Activated naive CD8-positive, alpha-beta T cell treated with anti-CD3 and anti-CD28 coated beads, Interleukin-2, amount 50 U/mL, for 24 hours (primary cell): ENCODE measurements at regions not wholly inside any gene's neighbourhood (a gene's known extent, or its start where the extent isn't known, plus 50 kb on each side); places are given as distances from the start of the nearest gene placed in this dataset.
"Not testable (repeated sequence)": the region's sequence is repeated elsewhere in the genome, so short reads cannot be mapped to it uniquely, and the experiment has no call there.

Experiments used
- ATAC-seq: fragments of 150-1000 bp; cut with Tn5 transposase; one replicate; pipeline ENCODE4 v1.10.0; 2021
- DNase-seq: peaks from one replicate; pipeline ENCODE4 v3.0.0; 2021
- H3K27ac Mint-ChIP-seq: one replicate; pipeline ENCODE4 v1.8.0; 2021; ENCODE audit warnings: mild to moderate bottlenecking, mixed read lengths
- H3K27me3 Mint-ChIP-seq: one replicate; pipeline ENCODE4 v1.8.0; 2021; ENCODE audit warnings: mixed read lengths
- H3K36me3 Mint-ChIP-seq: one replicate; pipeline ENCODE4 v1.8.0; 2021; ENCODE audit warnings: low read depth, mixed read lengths
- H3K4me1 Mint-ChIP-seq: one replicate; pipeline ENCODE4 v1.8.0; 2021; ENCODE audit warnings: mixed read lengths
- H3K4me3 Mint-ChIP-seq: one replicate; pipeline ENCODE4 v1.8.0; 2021; ENCODE audit warnings: mild to moderate bottlenecking, moderate library complexity, mixed read lengths
- H3K9me3 Mint-ChIP-seq: one replicate; pipeline ENCODE4 v1.8.0; 2021; ENCODE audit warnings: mixed read lengths

DNA sequence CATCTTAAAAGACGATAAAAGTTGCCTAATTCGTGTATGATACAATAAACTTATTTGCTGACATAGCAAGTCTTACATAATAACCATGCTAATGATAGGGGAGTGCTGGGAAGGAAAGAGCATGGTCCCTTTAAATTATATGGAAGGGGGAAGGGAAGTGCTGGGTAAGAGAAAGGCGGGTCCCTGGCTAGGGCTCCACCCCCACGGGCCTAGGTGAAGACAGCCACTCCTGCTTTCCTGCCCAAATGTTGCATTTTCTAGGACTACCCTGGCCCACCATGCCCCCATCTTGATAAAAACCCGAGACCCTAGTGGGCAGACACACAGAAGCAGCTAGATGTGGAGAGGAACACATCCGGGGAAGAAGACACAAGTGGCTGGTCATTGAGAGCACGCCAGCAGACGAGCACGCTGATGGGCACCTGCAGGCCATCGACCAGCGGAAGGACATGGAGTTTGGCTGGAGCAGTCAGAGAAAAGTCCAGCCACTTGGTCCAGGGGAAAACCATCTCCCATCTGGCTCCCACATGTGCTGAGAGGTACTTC lies 328.7 kb downstream of the ARL4A start:
- Mint-ChIP-seq H3K27me3 (peaks cover 2% of the 10 kb centered on the region), H3K9me3 (no peaks in the 10 kb centered on the region), H3K36me3 (no peaks in the 10 kb centered on the region), H3K4me1 (no peaks in the 10 kb centered on the region), H3K27ac (no peak overlapping the region), H3K4me3 (no peak overlapping the region)
- no peak for DNase-seq
- ATAC-seq = no peak

DNA sequence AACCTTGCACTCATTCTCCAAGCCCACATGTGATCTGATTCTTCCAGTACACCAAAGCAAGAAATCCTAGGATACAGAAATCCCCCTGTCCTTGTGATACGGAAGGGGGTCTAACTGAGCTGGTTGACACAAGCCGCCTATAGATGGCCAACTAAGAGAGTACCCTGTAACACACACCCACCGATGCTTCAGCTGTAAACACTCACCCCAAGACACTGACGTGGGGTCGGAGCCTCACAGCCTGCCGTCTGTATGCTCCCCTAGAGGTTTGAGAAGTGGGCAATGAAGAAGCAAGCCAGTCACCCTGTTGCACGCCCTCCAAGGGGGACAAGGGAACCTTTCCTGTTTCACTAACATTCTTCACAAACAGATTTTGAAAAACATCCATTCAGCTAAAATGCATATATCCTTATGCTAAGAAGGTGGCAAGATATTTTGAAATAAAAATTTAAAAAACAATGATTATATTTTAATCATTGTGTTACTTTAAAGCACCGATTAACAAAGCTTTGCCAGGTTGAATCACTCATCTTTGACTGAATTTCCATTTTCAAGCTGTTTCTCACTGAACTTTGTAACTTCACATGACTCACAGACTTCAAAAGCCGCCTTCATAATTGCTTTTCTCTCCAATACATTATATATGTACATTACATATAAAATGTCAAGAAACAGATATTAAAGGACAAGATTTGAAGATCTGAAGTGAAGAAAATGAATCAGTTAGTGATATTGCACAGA lies 329.3 kb downstream of the ARL4A start:
- Mint-ChIP-seq H3K27me3 (peaks cover 2% of the 10 kb centered on the region), H3K9me3 (no peaks in the 10 kb centered on the region), H3K27ac (no peak overlapping the region), H3K4me1 (no peaks in the 10 kb centered on the region), H3K4me3 (no peak overlapping the region), H3K36me3 (no peaks in the 10 kb centered on the region)
- no peak for ATAC-seq
- DNase-seq = no peak

DNA sequence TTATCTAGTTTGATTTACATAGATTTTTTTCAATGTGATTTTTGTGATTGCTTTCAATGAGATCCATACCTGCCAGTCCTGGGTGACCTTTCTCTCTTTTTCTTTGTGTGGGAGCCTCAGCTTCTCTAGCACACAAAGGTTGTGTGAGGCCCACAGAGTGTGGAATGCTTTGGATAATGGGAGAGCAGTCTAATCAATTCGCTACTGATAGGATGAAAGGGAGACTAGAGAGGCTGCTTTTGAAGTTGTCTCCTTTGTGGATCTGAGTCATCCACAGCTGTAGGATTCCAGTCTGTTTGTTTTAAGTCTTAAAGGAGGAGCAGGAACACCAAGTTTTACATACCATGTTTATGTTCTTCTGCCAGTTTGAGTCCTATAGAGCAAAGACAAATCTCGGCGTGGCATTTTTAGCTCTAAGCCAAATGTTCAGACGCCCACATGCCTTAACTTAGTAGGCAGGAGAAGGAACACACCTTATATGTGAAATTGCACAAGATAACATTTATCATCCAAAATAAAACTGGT lies 330.0 kb downstream of the ARL4A start:
- Mint-ChIP-seq H3K4me1 (no peaks in the 10 kb centered on the region), H3K4me3 (no peak overlapping the region), H3K27ac (no peak overlapping the region), H3K27me3 (peaks cover 2% of the 10 kb centered on the region), H3K36me3 (no peaks in the 10 kb centered on the region), H3K9me3 (no peaks in the 10 kb centered on the region)
- DNase-seq (no peak), ATAC-seq (no peak)

DNA sequence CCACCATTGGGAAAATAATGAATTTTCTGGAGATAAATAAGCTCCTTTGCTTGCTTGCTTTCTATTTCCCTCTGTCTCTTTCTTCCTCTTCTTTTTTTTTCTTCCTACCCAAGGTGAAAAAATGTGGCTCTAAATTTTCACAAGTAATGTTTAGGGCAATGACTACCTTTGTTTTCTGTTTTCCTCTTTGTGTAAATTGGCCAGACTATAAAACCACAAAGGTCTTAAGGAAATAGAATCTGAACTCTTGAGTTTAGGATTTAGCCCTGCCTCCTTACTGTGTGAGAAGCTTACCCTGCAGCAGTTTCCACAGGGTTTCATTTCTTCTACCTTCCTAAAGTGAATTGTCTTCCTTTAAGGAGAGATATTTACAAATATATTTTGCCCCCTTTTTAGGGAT lies 330.4 kb downstream of the ARL4A start:
- Mint-ChIP-seq H3K4me1 (no peaks in the 10 kb centered on the region), H3K9me3 (no peaks in the 10 kb centered on the region), H3K27me3 (peaks cover 2% of the 10 kb centered on the region), H3K36me3 (no peaks in the 10 kb centered on the region), H3K27ac (no peak overlapping the region), H3K4me3 (no peak overlapping the region)
- ATAC-seq = no peak
- DNase-seq = no peak

DNA sequence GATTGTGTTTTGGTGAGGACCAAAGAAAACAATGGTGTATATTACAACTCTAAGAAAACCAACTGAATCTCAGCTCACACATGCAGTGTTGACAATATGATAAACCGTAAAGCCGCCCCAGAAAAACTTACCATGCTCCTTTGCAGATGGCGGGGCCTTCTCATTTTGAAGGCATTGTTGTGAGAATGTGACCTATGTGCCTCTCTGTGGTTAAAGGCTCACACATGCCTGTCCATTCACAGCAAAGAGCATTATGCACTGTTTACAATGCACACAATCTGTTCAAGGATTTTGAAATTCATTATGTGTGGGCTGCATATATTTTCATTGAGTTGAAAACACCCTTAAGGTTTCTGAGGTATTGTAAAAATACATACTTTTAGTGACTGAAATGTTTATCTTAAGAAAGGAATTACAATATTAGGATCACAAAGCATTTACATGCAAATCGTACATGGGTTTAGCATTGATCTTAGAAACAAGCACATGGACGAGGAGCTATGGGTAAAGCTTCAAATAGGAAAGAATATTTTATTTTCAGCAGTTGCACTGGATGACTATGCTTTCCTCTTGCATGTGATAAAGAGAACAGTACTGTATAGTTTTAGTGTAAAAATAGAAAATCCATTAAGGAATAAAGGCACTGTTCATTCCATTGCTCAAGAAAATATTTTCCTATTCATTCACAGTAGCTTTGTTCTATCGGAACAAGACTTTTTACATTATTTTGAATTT lies 334.3 kb downstream of the ARL4A start:
- DNase-seq = no peak
- H3K27me3 Mint-ChIP-seq = peaks cover 2% of the 10 kb centered on the region
- H3K9me3 Mint-ChIP-seq = no peaks in the 10 kb centered on the region
- no peaks in the 10 kb centered on the region for H3K36me3 Mint-ChIP-seq
- no peak overlapping the region for H3K4me3 Mint-ChIP-seq
- no peak overlapping the region for H3K27ac Mint-ChIP-seq
- ATAC-seq = no peak
- no peaks in the 10 kb centered on the region for H3K4me1 Mint-ChIP-seq

DNA sequence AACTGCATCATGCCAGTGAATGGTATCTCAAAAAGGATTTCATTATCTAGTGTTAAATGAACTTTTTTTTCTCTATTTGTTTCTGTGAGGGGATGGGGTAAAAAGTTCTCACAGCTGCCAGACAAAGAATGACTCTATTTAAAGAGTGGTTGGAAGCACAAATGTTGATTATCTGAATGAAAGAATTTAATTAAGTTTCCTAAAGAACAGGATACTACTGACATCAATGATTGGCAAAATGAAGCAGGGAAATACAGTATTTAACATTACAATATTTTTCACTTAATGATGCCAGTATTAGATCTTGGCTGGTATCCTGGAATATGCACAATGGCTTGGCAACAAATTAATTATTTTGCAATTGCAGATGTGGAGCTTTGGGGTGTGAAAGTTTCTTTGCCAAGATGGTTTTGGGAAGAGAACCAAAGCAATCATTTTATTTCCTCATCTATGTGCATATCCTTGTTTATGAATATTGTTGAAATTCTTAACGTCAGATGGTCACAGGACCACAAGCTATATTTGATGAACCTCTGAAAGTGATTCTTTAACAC lies 336.8 kb downstream of the ARL4A start:
- DNase-seq (no peak), ATAC-seq (no peak)
- no peaks in the 10 kb centered on the region for H3K4me1 Mint-ChIP-seq
- H3K9me3 Mint-ChIP-seq = no peaks in the 10 kb centered on the region
- no peak overlapping the region for H3K4me3 Mint-ChIP-seq
- no peak overlapping the region for H3K27ac Mint-ChIP-seq
- peaks cover 2% of the 10 kb centered on the region for H3K27me3 Mint-ChIP-seq
- no peaks in the 10 kb centered on the region for H3K36me3 Mint-ChIP-seq

DNA sequence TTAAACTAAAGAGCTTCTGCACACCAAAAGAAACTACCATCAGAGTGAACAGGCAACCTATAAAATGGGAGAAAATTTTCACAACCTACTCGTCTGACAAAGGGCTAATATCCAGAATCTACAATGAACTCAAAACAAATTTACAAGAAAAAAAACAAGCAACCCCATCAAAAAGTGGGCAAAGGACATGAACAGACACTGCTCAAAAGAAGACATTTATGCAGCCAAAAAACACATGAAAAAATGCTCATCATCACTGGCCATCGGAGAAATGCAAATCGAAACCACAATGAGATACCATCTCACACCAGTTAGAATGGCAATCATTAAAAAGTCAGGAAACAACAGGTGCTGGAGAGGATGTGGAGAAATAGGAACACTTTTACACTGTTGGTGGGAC lies 337.6 kb downstream of the ARL4A start:
- ATAC-seq, H3K27ac Mint-ChIP-seq, H3K9me3 Mint-ChIP-seq, H3K36me3 Mint-ChIP-seq, H3K27me3 Mint-ChIP-seq, H3K4me3 Mint-ChIP-seq, H3K4me1 Mint-ChIP-seq, DNase-seq: not testable (repeated sequence)

DNA sequence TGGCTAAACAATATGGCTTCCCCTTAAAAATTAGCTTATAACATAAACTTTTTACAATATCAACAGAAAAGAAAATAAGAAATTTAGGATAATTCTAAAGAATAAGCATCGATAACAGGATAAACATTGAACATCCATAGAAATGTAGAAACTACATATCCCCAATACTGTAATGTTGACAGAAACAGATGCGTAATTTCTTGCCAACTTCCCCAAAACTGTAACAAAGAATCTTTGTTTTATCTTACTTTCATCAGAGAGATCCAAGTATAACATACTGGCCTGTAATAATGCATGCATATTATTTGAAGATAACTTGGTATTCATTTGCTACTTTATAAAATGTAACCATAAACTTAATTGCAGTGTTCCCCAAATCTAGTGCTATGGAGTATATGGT lies 339.9 kb downstream of the ARL4A start:
- no peak overlapping the region for H3K27ac Mint-ChIP-seq
- H3K4me1 Mint-ChIP-seq = no peaks in the 10 kb centered on the region
- ATAC-seq = no peak
- DNase-seq = no peak
- H3K4me3 Mint-ChIP-seq = no peak overlapping the region
- H3K27me3 Mint-ChIP-seq = no peaks in the 10 kb centered on the region
- H3K36me3 Mint-ChIP-seq = no peaks in the 10 kb centered on the region
- H3K9me3 Mint-ChIP-seq = no peaks in the 10 kb centered on the region

DNA sequence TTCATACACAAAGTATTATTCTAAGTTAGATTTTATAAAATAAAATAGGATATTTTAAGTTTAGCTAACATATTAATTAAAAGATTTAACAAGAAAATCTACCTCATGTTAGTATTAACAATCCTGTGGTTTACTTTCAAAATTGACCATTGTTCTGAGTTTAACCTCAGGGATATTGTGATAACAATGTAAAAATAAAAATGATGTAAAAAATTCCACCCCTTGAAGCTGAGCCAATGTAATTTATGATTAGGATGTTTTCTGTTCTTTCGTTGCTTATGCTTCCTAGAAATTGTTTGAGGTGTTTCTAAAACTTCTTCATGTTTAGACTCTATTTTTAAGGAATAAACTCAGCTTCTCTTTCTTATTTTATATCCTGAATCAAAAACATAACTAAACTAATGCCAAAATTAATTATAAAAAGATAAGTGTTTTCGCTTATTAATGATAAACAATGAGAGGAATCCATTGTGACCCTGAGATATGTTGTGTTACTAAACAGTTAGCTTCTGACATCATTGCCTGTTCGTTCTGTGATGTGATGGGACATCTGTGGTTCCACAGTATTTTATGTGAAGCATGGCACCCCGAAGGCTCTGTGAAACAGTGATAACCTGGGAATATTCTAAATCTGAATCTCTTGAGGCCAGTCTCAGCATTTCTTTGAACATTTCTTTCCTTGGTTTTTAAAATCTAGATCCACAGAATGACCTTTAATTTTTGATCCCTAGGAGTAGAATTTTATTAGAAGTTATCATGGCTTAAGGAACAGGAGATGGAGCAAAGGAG lies 340.8 kb downstream of the ARL4A start:
- no peak for DNase-seq
- Mint-ChIP-seq H3K9me3 (no peaks in the 10 kb centered on the region), H3K4me3 (no peak overlapping the region), H3K27me3 (no peaks in the 10 kb centered on the region), H3K4me1 (no peaks in the 10 kb centered on the region), H3K36me3 (no peaks in the 10 kb centered on the region), H3K27ac (no peak overlapping the region)
- ATAC-seq = no peak

DNA sequence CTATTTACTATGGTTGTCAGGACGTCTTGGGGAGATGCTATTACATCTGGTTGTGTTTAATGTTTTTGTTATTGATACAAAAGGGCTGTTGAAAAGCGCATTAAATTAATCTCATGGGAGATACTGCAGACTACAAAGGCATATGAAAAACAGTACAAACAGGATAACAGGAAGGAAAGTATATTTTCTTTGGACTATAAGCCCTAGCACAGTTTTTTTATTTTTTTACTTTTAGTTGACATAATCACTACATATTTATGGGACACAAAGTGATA lies 341.3 kb downstream of the ARL4A start:
- Mint-ChIP-seq H3K4me3 (no peak overlapping the region), H3K4me1 (no peaks in the 10 kb centered on the region), H3K36me3 (no peaks in the 10 kb centered on the region), H3K9me3 (no peaks in the 10 kb centered on the region), H3K27me3 (no peaks in the 10 kb centered on the region), H3K27ac (no peak overlapping the region)
- DNase-seq (no peak), ATAC-seq (no peak)

DNA sequence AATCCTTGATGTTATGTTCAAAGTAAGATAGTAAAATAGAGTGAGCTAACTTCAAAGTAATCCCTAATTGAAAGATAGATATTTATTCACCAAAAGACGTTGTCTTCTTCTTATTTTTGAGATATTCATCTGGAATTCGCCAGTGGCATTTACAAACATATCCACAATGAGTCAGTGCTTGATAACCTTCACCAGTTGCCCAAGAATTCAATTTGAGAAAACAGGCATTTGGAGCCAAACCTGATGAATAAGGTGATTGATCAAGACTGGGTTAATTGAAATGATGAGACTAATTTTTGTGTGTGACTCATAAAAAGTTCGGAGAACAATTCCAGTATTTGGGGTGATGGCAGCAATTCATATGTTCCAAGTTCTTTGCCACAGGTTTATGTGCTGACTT lies 344.0 kb downstream of the ARL4A start:
- Mint-ChIP-seq H3K4me3 (no peak overlapping the region), H3K36me3 (peaks cover 2% of the 10 kb centered on the region), H3K9me3 (peaks cover 7% of the 10 kb centered on the region), H3K4me1 (no peaks in the 10 kb centered on the region), H3K27ac (no peak overlapping the region), H3K27me3 (peaks cover 3% of the 10 kb centered on the region)
- ATAC-seq (no peak), DNase-seq (no peak)

DNA sequence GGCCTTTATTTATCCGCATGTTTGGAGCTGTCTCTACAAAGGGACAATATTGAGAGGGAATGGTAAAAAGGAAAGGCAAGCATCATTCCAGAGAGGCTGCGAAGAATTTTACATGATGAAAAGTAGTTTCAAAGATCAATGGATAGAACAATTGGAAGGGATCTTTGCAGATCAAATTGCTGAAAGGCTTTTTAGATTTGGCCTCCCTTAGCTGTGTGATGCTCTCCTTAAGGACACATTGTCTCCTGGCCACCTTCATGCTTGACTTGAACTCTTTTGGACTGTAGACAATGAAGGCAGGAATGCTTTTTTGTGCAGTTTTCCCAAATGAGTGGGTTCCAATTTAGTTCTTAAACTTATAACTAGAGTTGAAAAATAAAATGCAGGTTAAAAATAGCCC lies 344.7 kb downstream of the ARL4A start:
- Mint-ChIP-seq H3K4me1 (no peaks in the 10 kb centered on the region), H3K9me3 (peaks cover 9% of the 10 kb centered on the region), H3K36me3 (peaks cover 2% of the 10 kb centered on the region), H3K4me3 (no peak overlapping the region), H3K27me3 (peaks cover 3% of the 10 kb centered on the region), H3K27ac (no peak overlapping the region)
- no peak for ATAC-seq
- no peak for DNase-seq

DNA sequence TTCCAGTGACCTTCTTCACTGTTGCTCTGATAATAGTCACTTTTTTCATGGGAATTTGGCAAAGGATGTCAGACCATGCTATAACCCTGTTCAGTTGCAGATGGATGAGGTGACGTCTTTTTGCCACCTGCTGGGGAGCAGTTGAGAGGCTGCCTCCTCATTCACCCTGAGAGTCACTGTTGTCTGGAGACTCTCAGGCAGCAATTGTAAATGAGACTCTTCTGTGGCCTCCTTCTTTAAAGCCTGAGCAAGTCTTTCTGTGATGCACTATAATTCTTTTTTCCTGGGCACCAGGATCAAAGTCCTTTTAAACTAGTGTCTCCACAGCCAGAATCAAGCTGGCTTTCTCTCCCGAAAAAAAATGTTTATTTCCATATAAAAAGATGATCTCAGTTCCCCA lies 345.1 kb downstream of the ARL4A start:
- Mint-ChIP-seq H3K36me3 (peaks cover 2% of the 10 kb centered on the region), H3K4me3 (no peak overlapping the region), H3K27me3 (peaks cover 3% of the 10 kb centered on the region), H3K9me3 (peaks cover 9% of the 10 kb centered on the region), H3K4me1 (no peaks in the 10 kb centered on the region), H3K27ac (no peak overlapping the region)
- DNase-seq = no peak
- no peak for ATAC-seq

DNA sequence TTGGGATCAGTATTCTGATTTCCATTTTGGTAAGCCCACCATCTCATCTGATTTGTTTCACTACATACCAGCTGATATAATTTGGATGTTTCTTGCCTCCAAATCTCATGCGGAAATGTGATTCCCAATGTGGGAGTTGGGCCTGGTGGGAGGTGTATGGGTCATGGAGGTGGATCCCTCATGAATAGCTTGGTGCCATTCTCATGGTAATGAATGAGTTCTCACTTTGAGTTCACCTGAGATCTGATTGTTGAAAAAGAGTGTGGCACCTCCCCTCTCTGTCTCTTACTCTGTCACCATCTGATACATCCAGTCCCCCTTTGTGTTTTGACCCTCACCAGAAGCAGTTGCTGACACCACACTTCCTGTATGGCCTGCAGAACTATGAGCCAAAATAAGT lies 347.3 kb downstream of the ARL4A start:
- H3K27me3 Mint-ChIP-seq = peaks cover 3% of the 10 kb centered on the region
- peaks cover 2% of the 10 kb centered on the region for H3K36me3 Mint-ChIP-seq
- H3K4me1 Mint-ChIP-seq = no peaks in the 10 kb centered on the region
- H3K27ac Mint-ChIP-seq = no peak overlapping the region
- no peak for DNase-seq
- H3K9me3 Mint-ChIP-seq = peaks cover 9% of the 10 kb centered on the region
- no peak for ATAC-seq
- H3K4me3 Mint-ChIP-seq = no peak overlapping the region
